Glutamatergic neuron (in vitro differentiated cells): ENCODE measurements at regions not wholly inside any gene's neighbourhood (a gene's known extent, or its start where the extent isn't known, plus 50 kb on each side); places are given as distances from the start of the nearest gene placed in this dataset.

Source experiments
- DNase-seq: peaks from one replicate; pipeline ENCODE4 v3.0.0; 2022
- H3K27ac Mint-ChIP-seq: one replicate; pipeline ENCODE4 v1.8.0; 2020; ENCODE audit warnings: mild to moderate bottlenecking, mixed read lengths, inconsistent platforms; ENCODE audit not compliant: unreplicated experiment
- H3K27me3 Mint-ChIP-seq: one replicate; pipeline ENCODE4 v1.8.0; 2020; ENCODE audit warnings: mild to moderate bottlenecking, moderate library complexity, mixed read lengths, inconsistent platforms; ENCODE audit not compliant: unreplicated experiment
- H3K36me3 Mint-ChIP-seq: one replicate; pipeline ENCODE4 v1.8.0; 2020; ENCODE audit warnings: mild to moderate bottlenecking, mixed read lengths, inconsistent platforms; ENCODE audit not compliant: unreplicated experiment
- H3K4me1 Mint-ChIP-seq: one replicate; pipeline ENCODE4 v1.8.0; 2020; ENCODE audit warnings: mild to moderate bottlenecking, low read depth, mixed read lengths, inconsistent platforms; ENCODE audit not compliant: unreplicated experiment
- H3K4me3 Mint-ChIP-seq: one replicate; pipeline ENCODE4 v1.8.0; 2020; ENCODE audit warnings: mild to moderate bottlenecking, mixed read lengths, inconsistent platforms; ENCODE audit not compliant: unreplicated experiment
- H3K9me3 Mint-ChIP-seq: one replicate; pipeline ENCODE4 v1.8.0; 2020; ENCODE audit warnings: mild to moderate bottlenecking, moderate library complexity, mixed read lengths, inconsistent platforms; ENCODE audit not compliant: unreplicated experiment
- TF ChIP-seq, protein P1 (sequence below): fragments of 200-600 bp; sonication (generic); IDR thresholded peaks from one replicate; pipeline ENCODE4 v1.5.0; 2021; ENCODE audit not compliant: partially characterized antibody, unreplicated experiment

DNA sequence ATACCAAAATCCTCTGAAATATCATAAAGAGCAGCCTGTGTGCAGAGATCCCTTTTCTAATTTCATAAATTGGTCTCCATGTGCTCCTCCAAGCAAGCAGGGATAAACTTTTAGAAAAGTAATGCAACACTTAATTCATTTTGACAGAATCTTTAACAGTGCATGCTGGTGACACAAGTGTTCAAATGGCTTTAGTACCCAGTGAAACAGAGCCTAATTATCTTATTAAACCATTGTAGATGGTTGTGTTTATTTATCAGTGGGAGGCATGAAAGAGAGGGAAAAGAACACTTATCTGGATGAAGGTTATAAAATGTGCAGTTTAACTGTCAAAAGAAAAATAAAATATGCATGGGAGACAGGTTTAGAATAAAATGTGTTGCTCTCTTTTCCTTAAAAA lies 945.0 kb upstream of the PCDH20 start:
- no peak for DNase-seq
- TF ChIP-seq, protein P1, sequence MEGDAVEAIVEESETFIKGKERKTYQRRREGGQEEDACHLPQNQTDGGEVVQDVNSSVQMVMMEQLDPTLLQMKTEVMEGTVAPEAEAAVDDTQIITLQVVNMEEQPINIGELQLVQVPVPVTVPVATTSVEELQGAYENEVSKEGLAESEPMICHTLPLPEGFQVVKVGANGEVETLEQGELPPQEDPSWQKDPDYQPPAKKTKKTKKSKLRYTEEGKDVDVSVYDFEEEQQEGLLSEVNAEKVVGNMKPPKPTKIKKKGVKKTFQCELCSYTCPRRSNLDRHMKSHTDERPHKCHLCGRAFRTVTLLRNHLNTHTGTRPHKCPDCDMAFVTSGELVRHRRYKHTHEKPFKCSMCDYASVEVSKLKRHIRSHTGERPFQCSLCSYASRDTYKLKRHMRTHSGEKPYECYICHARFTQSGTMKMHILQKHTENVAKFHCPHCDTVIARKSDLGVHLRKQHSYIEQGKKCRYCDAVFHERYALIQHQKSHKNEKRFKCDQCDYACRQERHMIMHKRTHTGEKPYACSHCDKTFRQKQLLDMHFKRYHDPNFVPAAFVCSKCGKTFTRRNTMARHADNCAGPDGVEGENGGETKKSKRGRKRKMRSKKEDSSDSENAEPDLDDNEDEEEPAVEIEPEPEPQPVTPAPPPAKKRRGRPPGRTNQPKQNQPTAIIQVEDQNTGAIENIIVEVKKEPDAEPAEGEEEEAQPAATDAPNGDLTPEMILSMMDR: no peak
- H3K4me1 Mint-ChIP-seq: no peaks in the 10 kb centered on the region
- H3K27ac Mint-ChIP-seq: no peak overlapping the region
- H3K36me3 Mint-ChIP-seq: no peaks in the 10 kb centered on the region
- no peaks in the 10 kb centered on the region for H3K9me3 Mint-ChIP-seq
- H3K4me3 Mint-ChIP-seq: no peak overlapping the region
- H3K27me3 Mint-ChIP-seq: no peaks in the 10 kb centered on the region

DNA sequence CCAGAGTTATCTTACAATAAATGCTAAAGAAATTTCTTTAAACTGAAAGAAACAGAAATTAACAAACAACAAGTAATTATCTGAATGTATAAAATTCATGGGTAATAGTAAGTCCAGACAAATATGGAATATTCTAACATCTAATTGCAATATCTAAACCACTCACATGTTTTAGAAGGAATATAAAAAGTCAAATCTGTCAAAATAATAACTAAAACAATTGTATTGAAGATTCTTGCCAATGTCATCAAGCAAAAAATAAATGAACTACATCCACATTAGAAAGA lies 942.9 kb upstream of the PCDH20 start:
- TF ChIP-seq, protein P1: no peak
- H3K27me3 Mint-ChIP-seq: no peaks in the 10 kb centered on the region
- H3K4me3 Mint-ChIP-seq: no peak overlapping the region
- DNase-seq: no peak
- no peaks in the 10 kb centered on the region for H3K36me3 Mint-ChIP-seq
- H3K9me3 Mint-ChIP-seq: no peaks in the 10 kb centered on the region
- no peaks in the 10 kb centered on the region for H3K4me1 Mint-ChIP-seq
- H3K27ac Mint-ChIP-seq: no peak overlapping the region

DNA sequence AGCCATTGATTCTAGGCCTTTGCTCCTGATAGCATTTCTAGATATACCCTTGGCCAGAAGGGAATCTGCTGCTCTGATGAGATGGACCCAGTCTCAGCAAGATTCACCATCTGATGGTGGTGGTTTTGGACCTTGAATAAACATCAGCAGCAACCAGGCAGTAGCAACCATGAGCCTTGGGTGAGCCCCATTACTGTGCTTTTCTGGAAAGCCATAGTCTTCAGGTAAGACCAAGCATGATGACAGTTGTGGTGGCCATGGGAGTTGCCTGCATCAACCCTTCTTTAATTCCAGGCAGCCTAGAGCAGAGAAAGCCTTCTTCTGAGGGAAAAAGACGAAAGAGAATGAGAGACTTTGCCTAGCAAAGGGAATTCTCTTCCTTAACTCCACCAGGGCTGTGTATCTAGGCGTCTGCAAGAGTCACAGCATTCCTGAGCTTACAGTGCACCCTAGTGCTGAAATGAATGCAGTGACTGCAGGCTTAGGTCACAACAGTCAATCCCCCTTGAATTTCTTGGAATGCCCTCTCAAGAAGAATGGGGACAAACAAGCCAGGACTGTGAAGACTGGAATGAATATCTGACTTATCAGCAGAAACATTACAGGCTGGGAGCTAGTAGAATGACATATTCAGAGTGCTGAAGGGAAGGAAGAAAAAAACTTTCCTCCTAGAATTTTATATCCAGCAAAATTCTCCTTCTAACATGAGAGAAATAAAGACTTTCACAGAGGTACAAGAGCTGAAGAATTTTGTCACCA lies 942.4 kb upstream of the PCDH20 start:
- no peaks in the 10 kb centered on the region for H3K9me3 Mint-ChIP-seq
- TF ChIP-seq, protein P1: peak; percentile 29
- peak; percentile 44 for DNase-seq
- no peaks in the 10 kb centered on the region for H3K4me1 Mint-ChIP-seq
- no peak overlapping the region for H3K4me3 Mint-ChIP-seq
- H3K27ac Mint-ChIP-seq: no peak overlapping the region
- no peaks in the 10 kb centered on the region for H3K36me3 Mint-ChIP-seq
- H3K27me3 Mint-ChIP-seq: no peaks in the 10 kb centered on the region

DNA sequence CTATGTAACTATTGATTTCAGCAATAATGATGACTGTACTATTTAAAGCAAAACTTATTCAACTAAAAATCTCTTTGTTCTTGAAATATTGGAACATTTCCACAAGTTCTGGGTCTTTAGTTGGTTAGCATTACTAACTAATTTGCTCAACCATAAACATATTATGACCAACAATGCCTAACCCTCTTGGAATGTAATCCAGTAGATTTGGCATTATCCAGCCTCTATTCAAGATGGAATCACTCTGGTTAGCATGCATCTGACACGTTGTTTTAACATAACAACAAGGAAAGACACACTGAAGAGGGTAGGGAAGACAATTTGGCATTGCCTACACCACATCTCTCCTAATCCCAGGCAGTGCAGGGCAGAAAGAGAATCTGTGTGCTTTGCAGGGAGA lies 941.3 kb upstream of the PCDH20 start:
- H3K4me1 Mint-ChIP-seq: no peaks in the 10 kb centered on the region
- TF ChIP-seq, protein P1: no peak
- H3K9me3 Mint-ChIP-seq: no peaks in the 10 kb centered on the region
- no peak overlapping the region for H3K4me3 Mint-ChIP-seq
- no peaks in the 10 kb centered on the region for H3K36me3 Mint-ChIP-seq
- no peak overlapping the region for H3K27ac Mint-ChIP-seq
- DNase-seq: no peak
- no peaks in the 10 kb centered on the region for H3K27me3 Mint-ChIP-seq

DNA sequence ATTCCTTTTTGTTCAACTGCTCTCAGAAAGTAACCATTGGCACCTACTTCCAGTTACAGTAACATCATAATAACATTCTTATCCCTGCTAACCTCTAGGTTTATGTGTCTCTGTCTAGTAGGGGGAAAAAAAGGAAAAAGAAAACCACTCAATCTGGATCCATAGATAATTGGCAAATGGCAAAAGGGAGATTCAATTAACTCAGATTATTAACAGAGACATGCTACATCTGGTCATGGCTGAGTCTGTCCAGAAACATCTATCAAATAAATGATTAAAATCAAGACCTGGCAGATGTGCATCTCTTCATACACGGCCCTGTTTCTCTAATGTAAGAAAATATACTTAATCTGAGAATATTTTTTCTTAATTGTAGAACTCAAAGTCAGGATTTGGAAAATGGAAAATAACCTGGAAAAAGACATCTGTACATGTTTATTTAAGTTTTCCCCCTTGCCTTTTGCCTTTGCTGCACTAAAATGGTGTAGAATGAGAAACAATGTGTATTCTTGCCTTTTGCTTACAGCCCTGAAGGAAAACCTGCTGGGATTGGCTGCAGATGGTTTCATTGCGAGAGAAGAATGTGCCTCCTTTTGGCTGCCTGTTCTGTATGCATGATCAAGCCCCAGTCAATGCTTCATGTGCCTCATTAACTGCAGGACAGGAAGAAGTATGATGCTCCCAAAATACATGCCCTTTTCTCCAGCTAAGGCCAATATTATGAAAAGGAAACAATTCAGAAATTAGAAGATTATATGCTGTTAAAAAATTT lies 921.6 kb upstream of the PCDH20 start:
- DNase-seq: no peak
- Mint-ChIP-seq H3K36me3 (no peaks in the 10 kb centered on the region), H3K27ac (peak overlapping the region; percentile 75), H3K27me3 (no peaks in the 10 kb centered on the region), H3K9me3 (no peaks in the 10 kb centered on the region), H3K4me1 (peaks cover 7% of the 10 kb centered on the region), H3K4me3 (no peak overlapping the region)
- TF ChIP-seq, protein P1: no peak
